ENCODE measurements at regions not wholly inside any gene's neighbourhood (a gene's known extent, or its start where the extent isn't known, plus 50 kb on each side); places are given as distances from the start of the nearest gene placed in this dataset.
A peak's percentile ranks its signal among the peaks of the same experiment; 100 is the strongest.
"Not testable (repeated sequence)": the region's sequence is repeated elsewhere in the genome, so short reads cannot be mapped to it uniquely, and the experiment has no call there.

DNA sequence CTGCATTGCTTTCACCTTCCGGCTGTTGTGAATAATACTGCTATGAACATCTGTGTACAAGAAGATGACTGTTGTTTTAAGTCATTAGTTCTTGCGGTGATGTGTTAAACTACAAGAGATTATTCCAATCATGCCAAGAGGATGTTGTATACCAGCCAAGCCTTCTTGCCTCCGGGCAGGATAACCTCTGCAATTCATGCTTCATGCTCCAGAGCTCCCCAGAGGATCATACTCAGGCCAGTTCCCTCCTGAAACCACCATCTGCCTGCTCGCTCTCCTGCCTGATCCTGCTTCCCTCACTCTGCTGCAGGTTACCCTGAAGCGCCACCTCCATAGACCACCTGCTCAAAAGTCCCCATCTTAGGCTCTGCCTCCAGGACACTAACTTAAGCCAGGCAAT lies 187.1 kb upstream of the PROK2 start:
- no peak for DNase-seq

DNA sequence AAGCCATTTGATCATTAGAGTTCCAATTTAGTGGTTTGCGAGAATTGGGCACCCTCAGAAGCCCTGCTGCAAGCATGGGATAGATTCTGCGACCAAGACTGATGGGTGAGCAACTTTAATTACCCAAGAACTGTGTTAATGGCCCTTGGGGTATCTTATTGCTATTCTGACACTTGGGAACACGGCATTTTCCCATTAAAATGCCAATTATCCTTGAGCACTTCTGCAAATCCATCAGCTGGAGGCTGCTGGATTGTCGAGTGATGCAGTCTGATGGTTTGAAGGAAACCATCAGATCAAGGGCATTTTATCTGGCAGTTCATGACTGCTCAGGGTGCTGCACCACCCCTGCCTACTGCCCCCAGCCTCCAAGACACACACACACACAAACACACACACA lies 183.6 kb upstream of the PROK2 start:
- no peak for DNase-seq

DNA sequence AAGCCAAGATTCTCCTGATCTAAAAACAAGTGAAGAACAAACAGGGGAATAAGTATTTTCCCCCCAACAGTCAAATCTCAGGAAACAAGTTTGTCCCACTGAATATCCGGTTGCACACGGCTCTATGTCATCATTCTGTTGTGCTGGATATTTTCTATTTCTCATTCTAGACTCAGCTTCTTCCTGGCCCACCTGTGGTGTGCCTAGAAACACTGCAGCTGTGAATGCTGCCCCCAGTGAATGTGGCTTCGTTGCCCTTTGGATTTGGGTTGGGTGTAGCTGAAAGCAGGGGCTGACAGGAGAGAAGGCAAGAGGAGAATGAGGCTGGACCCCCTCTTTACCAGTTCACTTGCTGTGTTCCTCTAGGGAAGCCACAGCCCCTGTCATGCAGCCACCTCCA lies 181.2 kb upstream of the PROK2 start:
- no peak for DNase-seq

DNA sequence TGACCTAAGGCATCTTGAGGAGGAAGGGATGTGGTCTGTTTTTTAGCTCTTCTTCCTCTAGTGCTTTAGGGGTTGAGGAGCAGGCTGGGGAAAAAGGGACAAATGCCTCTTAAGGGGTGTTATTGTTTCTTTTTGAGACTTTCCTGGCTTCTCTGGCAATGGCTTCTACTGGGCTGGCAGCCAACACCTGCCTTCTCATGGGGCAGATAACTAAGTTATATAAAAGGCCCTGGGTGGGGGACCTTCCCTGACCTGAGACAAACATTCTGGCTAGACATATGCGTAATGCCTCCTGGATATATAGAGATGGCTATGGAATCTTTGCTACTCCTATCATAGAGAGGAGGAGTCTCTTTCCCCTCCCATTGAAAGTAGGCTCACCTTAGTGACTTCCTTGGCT lies 179.2 kb upstream of the PROK2 start:
- no peak for DNase-seq

DNA sequence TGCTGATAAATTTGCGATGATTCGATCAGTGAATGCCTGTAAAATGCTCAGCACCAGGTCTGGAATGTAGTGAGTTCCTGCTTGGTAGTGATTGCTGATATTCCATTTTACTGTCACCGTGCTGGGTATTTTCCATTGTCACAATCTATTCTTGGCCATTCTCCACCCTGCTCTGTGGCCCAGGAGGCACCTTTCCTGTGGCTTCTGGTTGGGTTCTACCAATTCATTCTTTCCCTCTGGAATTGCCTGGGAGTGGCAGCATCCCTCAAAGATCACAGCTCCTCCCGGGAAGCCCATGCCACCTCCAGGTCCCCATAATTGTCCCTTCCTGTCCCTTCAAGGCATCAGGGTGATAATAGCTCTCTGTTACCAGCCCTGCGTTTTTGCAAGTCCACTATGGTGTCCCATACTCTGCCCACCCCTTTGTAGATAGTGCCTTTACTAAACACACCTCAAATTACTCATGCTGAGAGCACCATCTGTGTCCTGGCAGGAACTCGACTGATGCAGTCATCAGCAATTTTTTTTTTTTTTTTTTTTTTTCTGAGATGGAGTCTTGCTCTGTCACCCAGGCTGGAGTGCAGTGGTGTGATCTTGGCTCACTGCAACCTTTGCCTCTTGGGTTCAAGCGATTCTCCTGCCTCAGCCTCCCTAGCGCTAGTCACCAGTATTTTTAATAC lies 177.8 kb upstream of the PROK2 start:
- no peak for DNase-seq

DNA sequence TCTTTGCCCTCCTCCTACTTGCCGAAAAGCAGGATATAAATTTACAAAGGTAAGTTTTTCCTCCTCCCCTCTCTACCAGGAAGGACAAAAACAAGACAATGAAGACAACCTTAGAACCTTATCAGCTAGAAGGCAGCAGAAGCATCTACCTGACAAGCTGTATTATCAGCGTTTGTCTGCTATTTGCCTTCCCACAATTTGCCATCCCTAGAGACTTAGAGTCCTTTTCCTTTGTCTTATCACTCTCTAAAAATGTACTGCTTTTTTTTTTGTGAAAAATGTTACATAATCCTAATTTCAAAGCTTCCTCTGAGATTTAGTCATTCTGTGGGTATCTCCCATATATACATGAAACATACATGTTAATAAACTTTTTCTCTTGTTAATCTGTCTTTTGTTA lies 176.9 kb upstream of the PROK2 start:
- DNase-seq = no peak

DNA sequence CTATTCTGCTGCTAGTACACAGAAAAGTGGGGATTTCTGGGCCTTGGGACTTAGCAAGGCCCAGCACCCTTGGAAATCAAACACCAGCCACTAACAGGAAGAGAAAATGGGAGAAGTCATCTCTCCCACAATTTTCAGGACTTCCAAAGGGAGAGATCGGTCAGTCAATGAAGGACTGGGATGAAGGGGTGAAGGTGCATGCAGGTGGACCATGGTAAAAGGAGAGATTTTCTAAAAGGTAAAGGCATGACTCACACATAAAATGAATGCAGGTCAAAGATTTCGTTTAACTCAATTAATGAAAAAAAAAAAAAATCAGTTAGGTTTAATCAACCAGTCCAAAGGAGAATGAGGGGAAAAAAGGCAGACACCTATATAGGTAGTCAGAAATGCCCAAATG lies 176.4 kb upstream of the PROK2 start:
- no peak for DNase-seq

DNA sequence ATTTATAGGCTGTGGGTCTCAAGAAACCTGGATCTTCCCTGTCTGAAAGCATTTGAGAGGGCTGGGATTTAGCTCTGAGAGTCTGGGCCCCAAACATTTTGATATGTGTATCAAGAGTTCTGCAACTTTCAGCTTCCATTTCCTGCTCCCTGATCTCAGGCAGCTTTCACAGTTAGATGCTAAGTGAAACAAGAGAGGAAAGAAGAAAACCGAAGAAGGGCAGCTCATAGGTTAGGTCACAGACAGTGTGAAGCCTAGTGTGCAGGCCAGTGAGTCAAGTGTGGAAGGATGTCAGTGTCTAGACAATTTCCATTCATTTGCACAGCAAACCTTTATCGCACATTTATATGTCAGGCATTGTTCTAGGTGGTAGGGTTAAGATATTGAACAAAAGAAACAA lies 173.6 kb upstream of the PROK2 start:
- DNase-seq = no peak

DNA sequence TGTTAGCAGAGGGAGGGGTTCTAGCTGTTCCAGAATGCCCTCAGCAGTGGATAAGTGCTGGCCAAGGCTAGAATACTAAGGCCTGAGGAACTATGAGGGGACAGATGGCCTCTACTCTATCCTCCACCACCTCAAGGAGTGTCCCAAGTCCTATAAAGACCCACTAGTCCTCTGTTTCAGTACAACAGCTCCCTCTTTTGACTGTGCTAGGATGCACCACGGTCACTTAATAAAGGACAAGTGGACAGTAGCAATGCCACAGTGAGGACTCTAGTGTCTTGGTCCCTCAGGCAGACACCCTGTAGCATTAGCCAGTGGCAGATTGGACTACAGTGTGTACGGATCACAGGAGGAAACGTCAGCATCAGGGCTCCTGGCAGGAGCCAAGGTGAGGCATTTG lies 171.8 kb upstream of the PROK2 start:
- no peak for DNase-seq

DNA sequence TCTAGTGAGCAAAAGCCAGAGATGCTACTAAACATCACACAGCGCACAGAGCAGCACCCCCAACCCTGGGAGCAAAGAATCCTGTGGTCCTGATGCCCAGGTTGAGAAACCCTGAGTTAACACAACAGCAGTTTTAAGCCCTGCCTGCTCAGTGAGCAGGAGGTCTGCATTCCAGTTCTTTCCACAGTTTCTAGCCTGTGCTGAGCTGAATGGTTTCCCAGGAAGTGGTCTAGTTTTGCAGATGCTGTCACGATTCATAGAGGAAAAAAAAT lies 171.1 kb upstream of the PROK2 start:
- no peak for DNase-seq

DNA sequence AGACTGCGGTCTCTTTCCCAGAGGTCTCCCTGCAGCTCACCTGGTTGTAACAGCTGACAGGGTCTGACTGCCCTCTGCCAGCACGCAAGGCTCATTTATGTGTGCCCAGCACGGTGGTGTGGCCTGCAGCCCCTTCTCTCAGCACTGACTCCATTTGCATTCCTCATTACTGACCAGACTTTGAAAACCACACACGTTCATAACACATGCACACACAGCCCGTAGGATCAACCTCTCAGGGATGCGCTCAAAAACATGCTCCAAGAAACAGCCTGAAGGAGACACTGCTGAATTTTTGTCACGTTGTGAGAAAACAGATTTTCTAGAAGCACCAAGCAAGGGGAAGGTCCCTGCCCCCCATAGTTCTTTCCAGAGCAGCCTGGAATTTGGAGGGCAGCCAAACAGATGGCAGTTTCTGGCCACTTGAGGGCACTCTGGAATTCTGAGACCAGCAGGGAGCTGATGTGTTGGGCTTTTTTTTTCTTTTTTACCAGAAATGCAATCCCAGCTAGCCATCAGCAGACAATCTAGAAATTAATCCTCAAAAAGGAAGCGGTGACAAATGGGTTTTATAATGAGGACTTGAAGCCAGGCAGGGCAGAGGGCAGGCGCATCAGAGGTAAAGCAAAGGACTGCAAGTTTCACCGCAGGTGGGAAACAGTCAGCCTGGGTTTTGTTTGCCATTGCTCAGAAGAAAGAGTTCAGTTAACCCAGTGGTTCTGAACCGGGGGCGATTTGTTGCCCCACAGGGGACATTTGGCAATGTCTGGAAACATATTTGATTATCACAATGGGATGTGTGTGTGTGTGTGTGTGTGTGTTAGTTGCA lies 170.5 kb upstream of the PROK2 start:
- peak; percentile 80 for DNase-seq

DNA sequence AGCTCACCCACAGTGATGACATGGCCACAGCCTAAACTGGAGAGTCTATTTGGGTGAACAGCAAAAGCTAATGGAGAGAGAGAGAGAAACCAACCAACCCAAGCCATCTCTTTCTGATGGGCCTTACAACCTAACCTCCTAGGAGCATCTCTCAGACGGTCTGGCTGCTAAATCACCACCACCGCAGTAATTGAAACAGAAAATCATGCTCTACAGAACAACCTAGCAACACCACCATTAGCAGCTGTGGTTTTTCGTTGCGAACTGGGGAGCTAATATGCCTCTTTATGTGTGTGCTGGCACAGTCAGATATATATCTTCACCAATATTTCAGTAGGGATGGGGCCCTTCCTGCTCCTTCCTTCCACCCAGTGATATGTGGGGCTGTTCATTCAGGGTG lies 166.9 kb upstream of the PROK2 start:
- no peak for DNase-seq

DNA sequence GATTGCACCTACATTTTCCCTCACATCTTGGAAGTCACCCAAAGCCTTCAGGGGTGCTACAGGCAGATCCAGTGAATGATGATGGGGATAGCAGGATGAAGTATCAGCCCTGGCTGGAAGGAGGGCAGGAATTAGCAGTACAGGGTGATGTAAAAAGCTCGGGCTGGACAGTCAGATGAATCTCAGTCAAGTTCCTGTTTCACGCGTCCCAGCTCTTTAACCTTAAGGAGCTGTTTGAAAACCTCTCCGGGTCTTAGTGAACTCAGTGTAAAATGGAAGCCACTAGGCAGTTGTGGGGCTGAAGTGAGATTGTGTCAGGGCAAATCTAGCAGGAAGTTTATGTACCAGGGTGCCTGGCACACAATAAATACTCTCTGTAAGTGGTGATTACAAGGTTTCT lies 166.4 kb upstream of the PROK2 start:
- DNase-seq = no peak

DNA sequence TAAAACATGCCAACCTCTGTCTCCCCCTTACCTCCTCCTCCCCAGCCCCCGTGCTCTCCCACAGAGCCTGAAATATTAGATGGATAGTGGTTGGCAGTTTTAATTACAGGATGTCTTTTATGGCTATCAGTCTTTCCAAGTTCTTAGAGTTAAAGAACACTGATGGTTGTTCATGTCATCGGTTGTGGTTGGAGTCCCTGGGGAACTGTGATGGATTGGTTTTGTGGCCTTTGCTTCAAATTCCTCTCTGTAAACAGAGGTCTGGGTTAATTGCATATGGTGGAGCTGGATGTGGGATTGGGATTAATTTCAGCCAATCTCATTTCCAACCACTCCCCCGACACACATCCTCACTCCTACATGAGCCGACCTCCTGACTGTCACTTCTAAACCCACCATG lies 164.5 kb upstream of the PROK2 start:
- no peak for DNase-seq

DNA sequence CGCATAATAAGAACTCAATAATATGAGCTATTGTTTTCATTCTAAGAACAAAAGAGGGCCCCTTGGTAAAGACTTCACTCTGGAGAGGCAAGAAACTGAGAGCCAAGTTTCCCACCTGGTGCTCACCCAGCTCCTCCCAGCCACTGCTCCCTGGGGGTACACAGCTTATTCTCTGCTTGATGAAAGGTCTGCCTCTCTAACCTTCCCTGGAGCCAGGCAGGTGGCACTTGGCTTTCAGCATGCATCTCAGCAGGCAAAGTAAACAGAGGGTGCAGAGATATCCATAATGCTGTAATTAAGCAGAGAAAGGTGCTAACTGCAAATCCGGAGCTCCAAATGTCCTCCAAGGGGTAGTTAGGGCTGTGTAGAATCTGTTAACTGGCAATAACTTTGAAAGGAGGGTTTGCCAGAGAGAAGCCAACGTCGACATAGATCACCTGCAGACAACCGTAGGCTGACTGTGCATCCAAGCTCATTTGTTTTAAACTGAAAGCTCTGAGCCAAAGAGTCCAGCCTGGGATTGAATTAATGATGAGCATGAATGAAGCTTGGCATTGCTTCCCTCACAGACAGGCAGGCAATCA lies 159.6 kb upstream of the PROK2 start:
- DNase-seq = peak; percentile 85

DNA sequence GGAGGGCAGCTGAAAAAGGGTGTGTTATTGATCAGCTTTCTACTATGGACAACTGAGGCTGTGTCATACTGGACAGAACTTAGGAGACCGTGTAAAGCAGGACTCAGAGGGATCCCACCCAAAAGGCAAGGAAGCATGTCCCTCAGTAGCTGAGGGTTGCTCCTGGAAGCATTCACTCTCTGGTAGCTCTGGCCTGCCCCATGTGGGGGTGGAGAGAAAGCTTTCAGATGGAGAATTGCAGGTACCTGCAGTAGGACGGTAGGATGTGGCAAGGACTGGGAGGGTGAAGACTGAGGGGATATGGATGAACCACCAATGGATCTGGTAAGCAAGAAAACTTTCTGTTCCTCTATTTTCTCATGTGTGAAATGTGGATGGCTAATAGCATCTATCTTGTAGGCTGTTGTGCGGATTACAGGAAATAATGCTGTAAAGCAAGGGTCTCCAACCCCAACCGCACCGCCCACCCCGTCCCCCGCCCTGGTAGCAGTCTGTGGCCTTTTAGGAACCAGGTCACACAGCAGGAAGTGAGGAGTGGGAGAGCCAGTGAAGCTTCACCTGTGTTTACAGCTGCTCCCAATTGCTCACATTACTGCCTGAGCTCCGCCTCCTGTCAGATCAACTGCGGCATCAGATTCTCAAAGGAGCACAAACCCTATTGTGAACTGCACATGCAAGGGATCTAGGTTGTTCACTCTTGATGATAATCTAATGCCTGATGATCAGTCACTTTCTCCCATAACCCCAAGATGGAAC lies 157.7 kb upstream of the PROK2 start:
- DNase-seq = no peak

DNA sequence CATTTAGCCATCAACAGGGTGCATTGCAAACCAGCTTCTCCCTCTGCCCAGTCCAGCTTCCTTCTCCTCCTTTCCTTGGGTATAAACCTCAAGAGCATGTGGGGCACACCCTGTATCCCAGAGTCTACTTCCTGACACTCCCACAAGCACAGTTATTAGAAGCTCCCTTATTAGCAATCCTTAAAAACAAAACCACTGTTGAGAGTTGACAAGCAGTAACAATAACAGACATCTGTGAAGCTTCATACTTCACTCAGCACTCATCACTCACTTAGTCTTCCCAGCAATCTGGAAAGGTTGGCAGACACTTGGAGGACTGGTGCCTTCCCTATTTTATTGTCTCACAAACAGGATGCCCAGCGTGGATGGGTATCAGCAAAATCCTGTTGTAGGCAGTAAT lies 155.5 kb upstream of the PROK2 start:
- no peak for DNase-seq

DNA sequence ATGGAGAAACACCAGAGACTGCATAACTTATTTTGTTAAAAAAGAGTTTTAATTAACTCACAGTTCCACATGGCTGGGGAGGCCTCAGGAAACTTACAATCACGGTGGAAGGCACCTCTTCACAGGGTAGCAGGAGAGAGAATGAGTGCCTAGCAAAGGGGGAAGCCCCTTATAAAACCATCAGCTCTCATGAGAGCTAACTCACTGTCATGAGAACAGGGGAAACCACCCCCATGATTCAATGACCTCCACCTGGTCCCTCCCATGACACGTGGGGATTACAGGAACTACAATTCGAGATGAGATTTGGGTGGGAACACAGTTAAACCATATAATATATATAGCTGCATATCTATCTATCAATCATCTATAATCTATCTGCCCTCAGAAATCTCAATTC lies 153.1 kb upstream of the PROK2 start:
- not testable (repeated sequence) for DNase-seq

DNA sequence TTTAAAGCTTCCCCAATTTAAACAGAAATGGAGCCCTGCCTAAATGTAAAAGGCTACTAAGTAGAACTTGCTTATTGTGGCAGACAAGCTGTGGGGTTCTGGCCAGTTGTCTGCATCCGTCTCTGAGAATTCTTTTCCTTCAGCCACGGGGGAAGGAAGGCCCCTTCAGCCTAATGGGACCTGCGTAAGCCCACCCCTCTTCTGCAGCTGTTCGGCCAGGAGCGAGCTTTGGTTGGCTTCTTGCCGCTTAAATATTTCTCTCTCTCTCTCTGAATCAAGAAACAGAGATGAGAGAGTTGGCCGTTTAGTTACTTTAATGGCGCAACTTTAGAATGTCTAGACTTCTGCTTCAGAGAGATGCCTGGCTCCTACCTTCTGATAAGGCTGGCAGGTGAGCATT lies 151.7 kb upstream of the PROK2 start:
- no peak for DNase-seq

DNA sequence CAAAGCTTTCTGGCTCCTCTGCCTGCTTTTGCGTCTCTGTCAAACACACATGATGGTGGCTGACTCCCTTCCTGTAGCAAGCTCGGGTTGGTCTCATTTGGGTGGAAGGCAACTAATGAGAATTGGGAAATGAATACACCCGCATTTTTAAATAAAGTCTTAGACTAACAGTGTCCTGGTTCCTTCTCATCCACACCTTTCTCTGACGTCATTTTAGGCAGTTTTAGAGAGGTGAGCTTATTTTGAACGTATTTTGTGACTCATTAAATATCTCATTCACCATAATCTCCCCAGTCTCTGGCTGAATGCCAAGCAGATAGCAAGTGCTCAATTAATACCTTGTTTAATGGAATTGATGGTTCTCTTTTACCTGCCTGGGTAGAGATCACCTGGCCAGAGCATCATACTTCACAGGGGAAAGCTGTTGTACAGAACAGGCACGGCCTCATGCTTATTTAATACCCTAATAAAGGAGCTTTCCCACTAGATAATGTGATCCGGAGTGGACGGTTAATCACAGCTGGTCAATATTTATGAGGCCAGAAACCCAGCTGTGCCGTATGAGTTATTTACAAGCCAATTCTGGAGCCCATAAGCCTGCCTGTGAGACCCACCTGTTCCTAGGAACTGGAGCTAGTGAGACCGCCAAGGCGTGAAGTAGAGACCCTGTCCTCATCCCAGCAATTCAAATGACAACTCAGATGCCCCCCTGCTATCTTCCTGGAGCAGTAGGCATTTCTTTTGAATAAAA lies 149.7 kb upstream of the PROK2 start:
- no peak for DNase-seq

DNA sequence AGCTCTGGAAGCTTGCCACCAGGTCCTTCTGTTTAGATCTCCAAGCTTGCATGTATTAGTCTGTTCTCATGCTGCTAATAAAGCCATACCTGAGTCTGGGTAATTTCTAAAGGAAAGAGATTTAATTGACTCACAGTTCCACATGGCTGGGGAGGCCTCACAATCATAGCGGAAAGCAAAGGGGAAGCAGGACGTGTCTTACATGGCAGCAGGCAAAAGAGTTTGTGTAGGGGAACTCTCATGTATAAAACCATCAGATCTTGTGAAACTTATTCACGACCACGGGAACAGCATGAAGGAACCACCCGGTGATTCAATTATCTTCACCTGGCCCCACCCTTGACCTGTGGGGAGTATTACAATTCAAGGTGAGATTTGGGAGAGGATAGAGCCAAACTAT lies 147.0 kb upstream of the PROK2 start:
- no peak for DNase-seq

DNA sequence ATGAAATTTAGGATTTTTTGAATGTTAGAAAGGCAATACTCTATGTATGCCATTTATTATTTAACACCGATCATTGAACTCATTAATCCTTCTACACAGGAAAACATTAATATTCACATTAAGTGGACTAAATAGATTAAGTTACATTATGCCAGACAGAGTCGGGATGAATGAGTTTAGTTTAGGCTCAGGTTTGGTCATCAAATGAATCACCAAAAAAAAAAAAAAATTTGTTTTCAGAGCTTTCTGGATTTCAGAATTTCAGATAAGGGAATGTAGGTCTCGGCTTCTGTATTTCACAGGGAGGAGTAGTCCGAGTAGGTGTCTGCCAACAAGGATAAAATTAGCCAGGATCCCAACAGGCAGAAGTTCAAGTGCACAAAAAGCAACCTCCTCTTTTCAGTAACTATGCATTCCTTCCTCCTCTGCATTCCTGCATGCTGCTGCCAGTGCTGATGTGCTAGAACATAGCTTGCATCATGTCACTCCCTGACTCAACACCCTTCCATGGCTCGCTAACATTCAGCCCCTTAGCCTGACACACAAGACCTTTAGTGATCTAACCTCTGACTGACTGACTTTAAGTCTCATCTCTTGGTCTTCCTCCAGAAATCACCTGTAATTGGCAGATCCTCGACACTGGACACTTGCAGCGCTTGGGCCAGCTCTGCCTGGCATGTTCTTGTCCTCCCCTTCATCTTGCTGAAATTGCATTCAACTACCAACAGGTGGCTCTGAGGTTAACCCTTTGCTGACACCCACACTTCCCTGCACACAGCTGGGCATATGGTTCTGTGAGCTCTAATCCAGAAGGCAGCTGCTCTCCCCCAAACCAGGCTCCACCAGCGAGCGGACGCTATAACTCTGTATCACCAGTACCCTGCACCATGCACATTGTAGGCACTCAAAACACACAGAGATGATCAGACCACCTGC lies 145.4 kb upstream of the PROK2 start:
- DNase-seq = no peak

Data from NCI-H1092 treated with DMSO at 0.1 percent for 48 hours (cell line).